GM19455 (cell line): ENCODE measurements at regions not wholly inside any gene's neighbourhood (a gene's known extent, or its start where the extent isn't known, plus 50 kb on each side); places are given as distances from the start of the nearest gene placed in this dataset.

Source experiments
- ATAC-seq: cut with Tn5 transposase; IDR thresholded peaks from one replicate; pipeline ENCODE4 v1.9.1; 2021; ENCODE audit not compliant: unreplicated experiment

DNA sequence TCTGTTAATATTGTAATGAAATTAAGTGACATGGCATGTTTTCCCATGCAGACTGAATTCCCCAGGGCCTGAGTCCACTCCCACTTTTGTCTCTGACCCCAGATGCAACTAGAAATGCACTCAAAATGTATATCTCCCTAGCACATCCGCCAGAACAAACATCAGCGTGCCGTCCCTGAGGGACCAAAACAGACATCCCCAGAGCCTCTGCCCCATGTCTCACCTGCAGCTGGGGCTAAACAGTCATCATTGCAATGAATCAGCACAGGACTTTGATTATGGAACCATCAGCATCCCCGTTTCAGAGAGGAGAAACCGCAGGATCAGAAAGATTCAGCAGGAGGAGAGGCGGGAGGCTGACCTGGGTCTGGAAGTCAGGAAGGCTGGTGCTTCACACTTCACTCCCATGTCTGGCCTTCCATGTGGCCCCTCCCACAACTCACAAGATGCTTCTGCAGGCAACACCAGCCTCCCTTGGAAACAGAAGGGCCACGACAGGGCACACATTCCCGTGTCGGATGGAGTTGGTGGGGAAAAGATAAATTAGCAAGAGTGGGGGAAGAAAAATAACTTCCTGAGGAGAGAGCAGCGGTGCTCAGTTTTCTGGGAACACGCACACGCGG is 130.6 kb upstream of the VSTM2B start:
- no peak for ATAC-seq

DNA sequence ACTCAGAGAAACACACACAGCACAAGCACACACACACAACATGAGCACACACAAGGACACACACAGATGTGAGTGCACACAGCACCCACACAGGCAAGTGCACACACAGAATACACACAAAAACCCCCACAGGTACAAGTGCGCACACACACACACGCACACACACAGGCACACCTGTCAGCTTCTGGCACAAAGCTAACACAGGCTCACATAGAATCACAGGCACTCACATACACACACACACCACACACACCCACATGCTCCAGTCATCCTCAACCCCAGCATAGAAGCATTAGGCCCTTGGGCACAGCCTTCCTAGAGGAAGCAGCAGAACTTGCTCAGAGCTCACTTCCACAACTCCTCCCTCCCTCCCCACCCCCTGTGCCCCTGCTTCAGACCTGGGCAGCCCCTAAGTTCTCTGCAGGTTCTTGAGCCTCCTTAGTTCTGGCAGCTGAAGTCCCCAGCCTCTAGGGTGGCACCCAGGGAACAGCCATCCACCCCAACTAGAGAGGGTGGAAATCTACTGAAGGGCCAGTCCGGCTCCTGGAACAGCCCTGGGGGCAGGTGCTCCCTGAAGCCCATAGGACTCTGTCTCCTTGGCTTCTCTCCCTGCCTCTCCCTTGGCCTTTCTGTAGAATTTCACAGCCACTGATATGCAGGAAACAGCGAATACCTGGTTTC is 129.9 kb upstream of the VSTM2B start:
- no peak for ATAC-seq

DNA sequence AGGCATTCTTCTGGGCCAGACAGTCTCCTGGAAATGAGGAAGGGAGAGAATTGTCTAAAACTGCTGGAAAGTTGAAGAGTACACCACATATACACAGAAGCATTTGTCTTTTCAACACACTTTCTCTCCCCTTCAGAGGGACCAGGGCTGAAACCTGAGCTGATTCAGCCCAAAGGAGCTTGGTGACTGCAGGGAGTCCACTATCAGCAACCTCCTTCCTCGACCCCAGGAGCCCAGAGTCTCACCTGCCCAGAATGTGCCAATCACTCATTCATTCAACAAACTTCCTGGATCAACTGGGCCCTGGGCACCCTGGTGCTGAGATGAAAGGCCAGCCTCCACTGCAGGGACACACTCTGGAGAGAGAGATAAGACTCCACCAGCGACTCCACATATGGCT is 128.9 kb upstream of the VSTM2B start:
- ATAC-seq = no peak

DNA sequence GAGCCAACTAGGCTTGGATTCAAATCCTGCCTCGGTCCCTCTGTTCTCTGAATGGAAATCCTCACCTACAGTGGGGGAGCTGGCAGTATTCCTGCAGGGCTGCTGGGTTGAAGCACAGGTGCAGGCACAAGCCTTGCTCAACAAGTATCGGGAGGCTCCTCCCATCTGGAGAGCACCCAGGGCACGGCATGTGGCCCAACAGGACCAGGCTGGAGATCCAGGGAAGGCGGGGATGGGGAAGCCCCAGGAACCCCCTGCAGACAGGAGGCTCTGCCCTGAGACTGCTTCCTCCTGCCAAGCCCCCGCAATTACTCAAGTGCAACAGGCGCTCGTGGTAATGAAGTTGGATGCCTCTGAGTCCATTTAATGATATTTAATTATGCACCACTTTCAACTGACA is 128.0 kb upstream of the VSTM2B start:
- no peak for ATAC-seq

DNA sequence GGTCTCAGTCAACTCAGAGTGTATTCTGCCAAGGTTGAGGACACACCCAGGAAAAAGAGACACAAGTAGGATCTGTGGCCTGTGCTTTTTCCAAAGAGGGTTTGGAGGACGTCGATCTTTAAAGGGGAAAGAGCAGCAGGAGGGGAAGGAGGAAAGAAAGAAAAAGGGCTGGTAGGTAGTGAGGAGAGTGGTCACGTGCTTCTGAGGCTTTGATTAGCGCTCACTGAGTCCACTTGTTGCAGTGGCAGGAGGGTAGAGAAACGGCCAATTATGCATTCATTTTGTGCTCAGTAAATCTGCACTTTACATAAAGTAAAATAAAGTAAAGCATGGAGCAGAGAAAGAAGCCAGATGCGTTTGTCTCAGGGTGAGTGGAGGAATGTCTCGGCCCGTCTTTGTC is 126.0 kb upstream of the VSTM2B start:
- no peak for ATAC-seq

DNA sequence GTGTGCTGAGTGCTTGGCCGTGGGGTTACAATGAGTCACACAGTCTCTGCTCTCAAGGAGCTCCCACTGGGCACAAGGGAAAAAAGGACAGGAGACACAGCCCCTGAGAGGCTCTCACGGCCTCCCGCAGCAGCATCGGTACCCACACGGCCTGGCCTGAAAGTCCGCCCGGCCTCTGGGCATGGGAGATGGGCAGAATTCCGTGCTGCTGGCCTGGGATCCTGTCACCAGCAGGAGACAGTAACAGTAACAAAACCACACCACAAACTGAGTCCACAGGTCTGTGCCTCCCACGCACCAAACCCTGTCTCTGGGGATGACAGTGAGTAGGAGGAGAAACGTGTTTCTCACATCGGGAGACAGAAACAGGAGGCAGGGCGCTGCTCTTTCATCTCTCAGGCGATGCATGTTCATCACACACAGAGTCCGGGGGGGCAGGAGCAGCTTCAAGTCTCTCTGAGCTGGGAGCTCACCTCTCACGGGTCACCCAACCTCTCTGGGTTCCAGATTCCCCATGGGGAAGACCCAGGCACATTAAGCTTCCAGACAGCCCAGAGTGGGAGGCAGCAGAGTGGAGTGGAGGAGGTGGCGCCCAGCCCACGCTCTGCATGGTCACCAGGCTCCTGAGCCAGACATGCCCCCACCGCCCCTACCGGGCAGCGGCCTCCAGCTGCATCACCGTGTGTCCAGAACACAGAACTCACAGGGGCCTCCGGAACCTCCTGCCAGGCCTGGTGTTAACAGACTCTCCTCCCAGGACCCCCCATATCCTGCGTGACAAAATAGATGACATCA is 124.7 kb upstream of the VSTM2B start:
- no peak for ATAC-seq

DNA sequence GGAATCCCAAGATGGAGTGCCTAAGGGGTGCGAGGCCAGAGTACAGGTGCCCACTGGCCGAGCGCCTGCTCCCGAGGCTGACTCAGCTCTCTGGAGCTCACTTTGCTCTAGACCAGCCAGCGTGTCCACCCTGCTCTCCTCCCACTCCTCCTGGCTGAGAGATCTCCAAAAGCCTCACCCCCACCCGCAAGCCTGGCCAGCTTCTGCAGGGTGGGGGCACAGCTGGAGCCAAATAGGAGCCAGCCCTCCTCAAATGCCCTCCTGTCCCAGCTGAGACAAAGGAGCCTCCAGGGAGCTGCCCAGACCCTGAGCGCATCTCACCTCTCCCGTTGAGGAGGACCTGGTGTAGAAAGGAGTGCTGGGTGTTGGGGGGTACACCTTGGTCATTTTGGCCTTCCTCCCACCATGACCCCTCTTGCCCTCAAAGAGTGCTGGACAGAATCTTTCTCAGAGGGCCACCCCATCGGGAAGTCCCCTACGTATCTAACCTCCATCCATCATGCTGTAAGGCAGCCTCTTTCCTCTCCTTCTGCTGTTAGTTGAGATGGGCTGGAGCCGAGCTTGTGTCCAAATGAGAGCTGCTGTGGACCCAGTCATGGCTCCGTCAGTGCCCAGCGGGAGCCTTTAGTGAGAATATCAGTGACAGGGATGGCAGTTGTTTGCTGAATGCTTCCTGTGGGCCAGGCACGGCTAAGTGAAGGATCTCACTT is 123.9 kb upstream of the VSTM2B start:
- no peak for ATAC-seq

DNA sequence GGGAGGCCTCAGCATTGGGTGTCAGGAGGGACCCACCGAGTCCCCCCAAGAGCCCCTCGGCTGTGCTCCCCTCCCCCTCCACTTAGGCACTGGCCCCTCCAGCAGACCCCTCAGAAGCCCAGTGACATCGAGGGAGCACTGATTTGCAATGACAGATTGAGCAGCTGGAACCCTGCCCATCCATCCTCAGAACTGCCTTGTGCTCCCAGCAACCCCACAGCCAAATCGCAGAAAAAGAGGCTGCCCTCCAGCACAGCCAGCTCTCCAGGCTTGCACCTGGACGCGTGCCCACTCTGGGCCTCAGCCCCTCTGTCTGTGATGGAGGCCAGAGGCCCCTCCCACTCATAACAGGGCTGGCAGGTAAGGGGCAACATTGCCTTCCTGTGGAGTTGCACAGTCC is 123.2 kb upstream of the VSTM2B start:
- no peak for ATAC-seq

DNA sequence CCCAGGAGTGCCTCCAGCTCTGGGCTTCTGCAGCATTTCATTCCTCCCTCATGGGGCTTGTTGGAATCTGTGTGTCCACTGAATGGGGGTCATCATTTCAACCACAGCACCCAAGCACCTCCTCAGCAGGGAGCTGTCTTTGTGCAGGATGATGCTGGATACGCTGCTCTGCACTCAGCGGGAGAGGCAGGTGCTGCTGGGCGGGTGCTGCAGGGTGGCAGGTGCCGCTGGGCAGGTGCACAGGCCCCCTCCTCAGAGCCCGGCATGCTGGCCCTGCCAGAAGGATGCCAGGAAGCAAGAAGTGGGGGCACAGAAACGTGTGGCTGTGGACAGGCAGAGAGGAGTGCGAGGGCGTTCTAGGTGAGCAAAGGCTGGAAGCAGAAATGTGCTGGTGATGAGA is 121.8 kb upstream of the VSTM2B start:
- no peak for ATAC-seq

DNA sequence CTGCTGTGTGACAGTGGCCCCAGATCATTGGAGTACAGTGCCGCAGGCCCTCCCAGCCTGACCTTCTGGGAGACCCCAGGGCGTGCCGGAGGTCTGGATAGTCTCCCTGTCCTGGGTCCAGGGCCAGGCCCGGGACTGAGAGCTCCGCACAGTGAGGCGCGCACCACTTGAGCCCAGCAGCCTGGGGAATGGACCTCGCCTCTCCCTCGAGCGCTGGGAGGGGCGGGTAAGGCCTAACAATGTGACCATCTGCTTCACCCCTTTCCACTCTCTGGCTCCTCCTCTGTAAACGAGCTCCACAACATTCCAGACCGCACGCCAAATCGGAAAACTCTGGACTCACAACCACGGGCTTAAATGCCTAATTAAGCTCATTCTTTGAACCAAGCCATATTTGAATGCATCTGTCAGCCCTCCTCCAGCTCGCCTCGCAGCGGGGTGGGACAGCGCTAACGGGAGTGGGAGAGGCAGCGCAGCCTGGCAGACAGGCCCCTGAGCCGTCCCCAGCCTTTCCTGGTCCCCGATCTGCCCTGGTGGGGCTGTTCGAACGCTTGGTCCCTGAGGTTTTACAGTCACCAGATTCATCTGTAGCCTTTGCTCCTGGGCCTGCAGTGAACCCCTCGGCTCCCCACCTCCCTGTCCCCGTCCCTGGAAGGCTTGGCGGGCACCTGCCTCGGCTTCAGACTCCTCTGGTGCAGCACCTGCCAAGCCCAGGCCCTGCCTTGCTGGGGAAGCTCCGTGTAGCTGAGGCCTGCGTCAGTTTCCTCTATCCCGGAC is 120.7 kb upstream of the VSTM2B start:
- ATAC-seq = no peak

DNA sequence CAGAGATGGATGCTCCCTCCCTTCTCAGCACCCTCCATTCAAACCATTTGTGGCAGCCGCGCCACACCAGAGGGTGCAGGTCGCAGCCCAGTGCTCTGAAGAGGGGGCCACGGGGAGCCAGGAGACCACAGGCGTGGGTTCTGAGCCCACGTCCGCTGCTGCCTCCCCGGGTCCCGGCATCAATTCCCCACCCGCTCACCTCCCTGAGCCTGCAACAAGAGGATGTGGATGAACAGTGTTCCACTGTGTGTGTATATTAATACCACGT is 120.1 kb upstream of the VSTM2B start:
- ATAC-seq = no peak

DNA sequence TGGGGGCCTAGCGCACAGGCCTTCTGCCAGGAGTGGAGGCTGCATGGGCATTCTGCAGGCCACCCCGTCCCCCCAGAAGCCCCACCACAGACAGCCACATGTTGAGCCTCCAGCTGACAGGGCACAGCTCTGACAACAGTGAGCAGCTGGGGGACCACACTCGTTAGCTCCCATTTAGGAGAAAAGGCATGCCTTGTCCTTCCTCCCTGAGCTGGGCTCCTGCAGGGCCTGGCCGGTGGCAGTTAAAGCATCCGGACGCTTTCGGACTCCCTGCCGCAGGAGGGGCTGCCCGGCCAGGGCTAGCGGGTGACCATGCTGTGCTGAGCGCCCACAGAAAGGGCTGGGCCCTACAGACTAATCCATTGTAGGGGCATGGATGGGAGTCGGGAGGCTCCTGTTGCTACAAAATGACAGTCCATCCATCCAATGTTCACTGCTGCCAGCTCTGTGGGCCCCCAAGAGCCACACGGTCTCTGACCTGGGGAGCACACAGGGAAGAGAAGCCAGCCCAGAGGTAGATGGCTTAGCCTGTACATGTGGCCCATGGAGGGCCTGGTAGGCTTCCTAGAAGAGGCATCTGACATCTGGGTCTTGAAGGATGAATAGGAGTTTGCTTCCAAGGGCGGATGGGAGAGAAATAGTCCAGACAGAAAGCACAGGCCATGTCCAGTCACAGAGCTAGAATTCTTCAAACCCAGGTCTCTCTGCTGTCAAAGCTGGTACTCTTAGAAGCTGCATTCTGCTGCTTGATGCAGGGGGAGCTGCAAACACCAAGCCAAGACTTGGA is 116.5 kb upstream of the VSTM2B start:
- ATAC-seq = no peak

DNA sequence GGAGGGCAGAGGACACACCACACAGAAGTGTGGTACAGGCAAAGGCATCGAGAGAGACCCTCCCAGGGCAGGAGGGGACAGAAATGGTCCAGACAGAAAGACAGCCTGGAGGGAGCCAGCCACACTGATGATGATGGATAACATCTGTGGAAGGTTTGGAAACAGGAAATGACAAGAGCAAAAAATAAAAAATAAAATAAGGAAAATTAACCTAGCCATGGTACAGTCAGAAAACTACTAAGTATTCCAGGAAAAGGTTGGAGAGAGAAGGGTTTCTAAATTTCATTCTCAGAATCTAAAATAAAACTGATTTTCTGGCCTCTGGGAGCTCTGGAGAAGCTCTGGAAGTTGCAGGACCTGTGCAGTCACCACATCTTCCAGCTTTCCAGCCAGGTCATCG is 115.2 kb upstream of the VSTM2B start:
- no peak for ATAC-seq

DNA sequence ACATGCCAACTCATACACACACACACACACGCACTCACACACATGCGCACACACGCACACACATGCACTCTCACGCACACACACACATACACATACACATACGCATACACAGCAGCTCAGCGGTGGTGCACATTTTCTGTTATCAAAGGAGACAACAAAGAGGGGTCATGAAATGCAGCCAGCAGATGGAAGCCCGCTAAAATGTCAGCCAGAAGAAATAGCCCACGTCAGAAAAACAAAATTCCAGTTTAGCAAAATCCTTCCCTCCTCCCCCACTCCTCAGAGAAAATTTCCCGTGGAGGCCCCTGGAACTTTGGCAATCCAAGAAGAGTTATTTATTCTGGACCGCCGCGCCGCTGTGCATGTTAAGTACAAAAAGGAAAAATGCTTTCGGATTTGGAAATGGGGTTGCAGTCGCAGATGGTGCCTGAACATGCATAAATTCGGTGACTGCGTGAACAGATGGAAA is 114.6 kb upstream of the VSTM2B start:
- no peak for ATAC-seq

DNA sequence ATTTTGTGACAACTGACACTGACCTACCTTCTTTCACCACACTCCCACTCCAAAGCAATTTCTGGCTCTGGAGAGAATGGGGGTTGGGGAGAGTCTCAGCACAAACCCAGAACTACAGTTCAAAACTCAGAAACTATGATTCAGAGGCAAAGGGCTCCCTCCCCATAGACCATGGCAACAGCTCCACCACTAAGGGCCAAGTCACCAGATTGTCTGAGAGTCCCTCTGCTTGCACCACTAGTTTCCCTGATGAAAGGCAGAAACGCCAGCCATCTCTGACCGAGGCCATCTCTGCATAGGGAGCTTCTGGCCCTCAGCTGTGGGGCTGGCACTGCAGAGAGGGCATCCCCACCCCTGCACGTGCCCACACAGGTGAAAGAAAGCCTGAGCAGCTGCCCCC is 112.4 kb upstream of the VSTM2B start:
- ATAC-seq = no peak

DNA sequence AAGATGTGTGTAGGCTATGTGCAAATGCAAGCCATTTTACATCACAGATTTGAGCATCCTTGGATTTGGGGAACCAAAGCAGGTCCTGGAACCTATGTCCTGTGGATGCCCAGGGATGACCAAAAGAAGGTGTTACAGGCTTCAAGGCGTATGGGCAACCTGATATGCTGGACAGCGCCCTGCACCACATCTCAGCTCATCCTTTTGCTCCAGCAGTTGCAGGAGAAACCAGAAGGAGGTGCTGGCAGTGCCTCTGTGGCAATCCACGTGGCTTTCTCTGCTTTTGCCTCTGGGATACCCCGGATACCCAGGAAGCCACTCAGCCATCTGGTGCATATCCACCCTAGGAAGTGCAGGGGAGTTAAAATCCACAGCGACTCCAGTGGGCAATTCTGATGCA is 110.3 kb upstream of the VSTM2B start:
- ATAC-seq = no peak

DNA sequence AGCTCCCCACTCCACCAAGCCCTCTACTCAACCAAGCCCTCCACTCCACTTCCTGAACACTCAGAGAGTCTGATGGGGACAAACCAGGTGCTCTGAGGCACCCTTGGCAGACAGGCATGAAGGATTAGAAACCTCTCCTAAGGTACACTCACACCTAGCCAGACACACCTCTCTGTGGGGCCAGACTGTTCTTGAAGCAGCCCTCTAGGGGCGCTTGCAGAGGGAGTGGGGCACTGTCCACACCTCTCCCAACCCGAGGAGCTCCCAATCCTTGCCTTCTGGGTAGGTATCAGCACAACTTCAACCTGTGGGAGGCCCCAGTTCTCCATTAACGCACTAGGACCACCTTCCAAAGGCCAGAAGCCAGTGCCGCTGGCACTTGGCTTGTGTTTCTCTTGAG is 108.7 kb upstream of the VSTM2B start:
- no peak for ATAC-seq

DNA sequence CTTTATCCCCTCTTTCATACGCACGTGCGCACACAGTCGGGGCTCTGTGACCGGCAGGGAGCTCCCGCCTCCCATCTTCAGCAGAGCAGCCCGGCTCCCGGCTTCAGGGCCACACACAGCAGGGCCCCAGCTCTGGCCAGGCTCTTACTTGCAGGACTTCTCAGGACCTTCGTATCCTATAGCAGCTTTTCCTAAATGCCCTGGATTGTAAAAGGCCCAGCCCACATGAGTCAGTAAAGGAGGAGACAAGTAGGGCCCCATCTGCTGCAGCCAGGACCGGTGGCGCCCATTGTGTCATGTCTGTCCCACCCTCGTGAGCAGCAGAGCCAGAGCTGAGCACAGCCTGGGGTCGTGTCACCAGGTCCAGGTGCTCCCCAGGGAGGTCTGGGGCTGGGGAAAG is 107.6 kb upstream of the VSTM2B start:
- no peak for ATAC-seq

DNA sequence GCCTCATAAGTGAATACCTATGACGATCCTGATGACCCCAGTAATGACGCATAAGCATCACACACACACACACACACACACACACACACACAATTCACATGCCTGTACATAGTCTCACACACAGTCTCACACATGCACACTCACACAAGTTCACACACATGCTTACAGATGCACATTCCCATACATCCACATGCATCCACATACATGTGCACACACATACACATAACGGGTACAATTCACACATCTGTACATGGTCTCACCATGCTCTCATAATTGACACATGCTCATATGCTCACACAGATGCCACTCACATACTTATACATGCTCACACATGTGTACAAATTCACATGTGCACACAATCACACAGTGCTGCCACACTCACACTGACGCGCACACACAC is 105.7 kb upstream of the VSTM2B start:
- ATAC-seq = no peak

DNA sequence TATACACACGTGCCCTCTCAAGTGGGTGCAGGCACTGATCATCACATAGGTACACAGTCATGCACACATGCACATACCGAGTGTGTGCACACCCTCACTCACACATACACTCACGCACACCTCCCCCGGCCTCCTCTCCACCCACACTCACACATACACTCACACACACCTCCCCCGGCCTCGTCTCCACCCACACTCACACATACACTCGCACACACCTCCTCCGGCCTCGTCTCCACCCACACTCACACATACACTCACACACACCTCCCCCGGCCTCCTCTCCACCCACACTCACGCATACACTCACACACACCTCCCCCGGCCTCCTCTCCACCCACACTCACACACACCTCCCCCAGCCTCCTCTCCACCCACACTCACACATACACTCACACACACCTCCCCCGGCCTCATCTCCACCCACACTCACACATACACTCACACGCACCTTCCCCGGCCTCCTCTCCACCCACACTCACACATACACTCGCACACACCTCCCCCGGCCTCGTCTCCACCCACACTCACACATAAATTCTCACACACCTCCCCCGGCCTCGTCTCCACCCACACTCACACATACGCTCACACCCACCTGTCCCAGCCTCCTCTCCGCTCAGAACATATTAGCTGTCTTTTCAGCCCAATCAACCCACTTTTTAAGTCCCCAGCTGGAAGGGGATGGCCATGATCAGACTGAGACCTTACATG is 105.2 kb upstream of the VSTM2B start:
- no peak for ATAC-seq
